Kidney (tissue), 13 donors: ENCODE measurements at regions not wholly inside any gene's neighbourhood (a gene's known extent, or its start where the extent isn't known, plus 50 kb on each side); places are given as distances from the start of the nearest gene placed in this dataset.

Source experiments
- DNase-seq, 5 donors: peaks; one replicate each; pipeline ENCODE4 v3.0.0-alpha.2; 2013 to 2020
- FAIRE-seq: peaks from 2 replicates; lab custom pipeline; 2012; peaks lifted over from hg19 to GRCh38; lab: Jason Lieb, UNC
- H3K27ac ChIP-seq, 2 donors: one replicate each; pipeline ENCODE4 v1.7.0; 2013; ENCODE audit warnings: low read depth in 2 of 2, low read length in 2 of 2, inconsistent platforms in 1 of 2
- H3K27me3 ChIP-seq: one replicate; pipeline ENCODE4 v1.7.1; 2013; ENCODE audit warnings: low read length, inconsistent platforms; ENCODE audit not compliant: control insufficient read depth, insufficient read depth
- H3K36me3 ChIP-seq, 3 donors: one replicate each; pipeline versions ENCODE4 v1.7.0 to v1.7.1; 2013; ENCODE audit warnings: low read length in 3 of 3, control low read depth in 1 of 3, inconsistent platforms in 1 of 3; ENCODE audit not compliant: insufficient read depth in 3 of 3, control insufficient read depth in 2 of 3
- H3K4me1 ChIP-seq, 3 donors: one replicate each; pipeline versions ENCODE4 v1.7.0 to v1.7.1; 2013; ENCODE audit warnings: low read length in 3 of 3, inconsistent platforms in 1 of 3, low read depth in 1 of 3; ENCODE audit not compliant: control insufficient read depth in 2 of 3, insufficient read depth in 2 of 3
- H3K4me3 ChIP-seq, 3 donors: one replicate each; pipeline versions ENCODE4 v1.7.0 to v1.8.1; 2013; ENCODE audit warnings: low read length in 3 of 3, control low read depth in 1 of 3, inconsistent platforms in 1 of 3
- H3K9ac ChIP-seq, 3 donors: one replicate each; pipeline versions ENCODE4 v1.7.0 to v1.7.1; 2013; ENCODE audit warnings: low read length in 3 of 3, control low read depth in 1 of 3, inconsistent platforms in 1 of 3
- H3K9me3 ChIP-seq, 3 donors: one replicate each; pipeline versions ENCODE4 v1.7.0 to v1.7.1; 2013; ENCODE audit warnings: low read length in 3 of 3, control low read depth in 1 of 3, inconsistent platforms in 1 of 3; ENCODE audit not compliant: control insufficient read depth in 2 of 3, insufficient read depth in 1 of 3
- intact Hi-C: fragments of 100-400 bp; cut with DNase I; formaldehyde crosslinking; loops from one replicate; pipeline ENCODE4 v1.11.1; 2022
- TF ChIP-seq, protein P1 (sequence below): IDR thresholded peaks from 3 replicates; pipeline ENCODE4 v1.5.1; 2012; ENCODE audit warnings: mild to moderate bottlenecking, moderate library complexity, borderline replicate concordance; ENCODE audit not compliant: insufficient read depth; ENCODE audit errors: extremely low read depth
- donor health status: control.
- donor health status: control.
- donor health status: control.
- donor health status: control.
- donor health status: control.
- donor health status: DM: yes; HTN: yes; CAD: no.
- donor health status: Normal renal cell carcinoma (clear cell type).

DNA sequence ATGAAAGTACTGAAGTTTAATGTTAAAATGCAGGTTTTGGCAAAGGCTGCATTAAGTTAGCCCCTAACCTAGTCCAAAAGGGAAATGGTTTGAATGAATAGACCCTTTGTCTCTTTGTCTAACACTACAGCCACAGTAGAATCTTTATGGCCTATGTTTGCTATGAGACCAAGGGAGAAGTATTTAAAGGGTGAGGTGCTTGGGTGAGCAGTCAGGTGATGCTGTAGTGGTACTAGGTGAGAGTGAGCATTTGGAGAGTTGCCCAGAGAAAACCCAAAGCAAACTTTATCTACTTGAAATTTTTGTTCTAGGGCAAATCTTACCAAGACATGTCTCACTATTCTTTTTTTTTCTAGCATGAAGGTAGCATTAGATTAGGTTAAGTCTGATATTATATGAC is 1961.4 kb upstream of the WWC1 start:
- DNase-seq (peak in 1 of 5 donors; percentile 28), FAIRE-seq (no peak)

DNA sequence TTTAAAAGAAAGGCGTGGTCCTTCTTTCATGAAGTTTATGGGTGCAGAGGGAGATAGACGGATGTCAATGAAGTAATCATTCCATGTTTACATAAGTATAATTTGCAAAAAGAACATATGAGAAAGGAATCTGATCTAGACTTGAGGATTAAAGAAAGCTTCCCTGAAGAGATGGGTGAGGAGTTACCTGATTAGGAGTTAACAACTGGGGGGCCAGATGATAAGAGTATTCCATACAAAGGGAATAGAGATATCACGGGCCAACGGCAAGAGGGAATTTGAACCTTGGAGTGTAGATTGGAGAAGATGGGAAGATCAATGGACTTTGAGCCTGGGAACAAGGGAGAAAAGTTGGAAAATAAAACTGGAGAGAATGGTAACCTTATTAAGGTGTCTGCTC is 1959.9 kb upstream of the WWC1 start:
- FAIRE-seq, result no peak
- intact Hi-C loops, result no loop called here
- H3K9ac ChIP-seq, result no peak overlapping the region

More for the DNA sequence above, 1961.4 kb upstream of the WWC1 start:
- no peak overlapping the region for H3K4me3 ChIP-seq
- no peaks in the 10 kb centered on the region for H3K27me3 ChIP-seq
- no peak overlapping the region for H3K27ac ChIP-seq
- H3K9ac ChIP-seq, result no peak overlapping the region
- H3K36me3 ChIP-seq, result no peaks in the 10 kb centered on the region
- H3K4me1 ChIP-seq, result no peaks in the 10 kb centered on the region
- no peaks in the 10 kb centered on the region for H3K9me3 ChIP-seq
- intact Hi-C loops, result no loop called here
- TF ChIP-seq, protein P1, sequence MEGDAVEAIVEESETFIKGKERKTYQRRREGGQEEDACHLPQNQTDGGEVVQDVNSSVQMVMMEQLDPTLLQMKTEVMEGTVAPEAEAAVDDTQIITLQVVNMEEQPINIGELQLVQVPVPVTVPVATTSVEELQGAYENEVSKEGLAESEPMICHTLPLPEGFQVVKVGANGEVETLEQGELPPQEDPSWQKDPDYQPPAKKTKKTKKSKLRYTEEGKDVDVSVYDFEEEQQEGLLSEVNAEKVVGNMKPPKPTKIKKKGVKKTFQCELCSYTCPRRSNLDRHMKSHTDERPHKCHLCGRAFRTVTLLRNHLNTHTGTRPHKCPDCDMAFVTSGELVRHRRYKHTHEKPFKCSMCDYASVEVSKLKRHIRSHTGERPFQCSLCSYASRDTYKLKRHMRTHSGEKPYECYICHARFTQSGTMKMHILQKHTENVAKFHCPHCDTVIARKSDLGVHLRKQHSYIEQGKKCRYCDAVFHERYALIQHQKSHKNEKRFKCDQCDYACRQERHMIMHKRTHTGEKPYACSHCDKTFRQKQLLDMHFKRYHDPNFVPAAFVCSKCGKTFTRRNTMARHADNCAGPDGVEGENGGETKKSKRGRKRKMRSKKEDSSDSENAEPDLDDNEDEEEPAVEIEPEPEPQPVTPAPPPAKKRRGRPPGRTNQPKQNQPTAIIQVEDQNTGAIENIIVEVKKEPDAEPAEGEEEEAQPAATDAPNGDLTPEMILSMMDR, result no peak

DNA sequence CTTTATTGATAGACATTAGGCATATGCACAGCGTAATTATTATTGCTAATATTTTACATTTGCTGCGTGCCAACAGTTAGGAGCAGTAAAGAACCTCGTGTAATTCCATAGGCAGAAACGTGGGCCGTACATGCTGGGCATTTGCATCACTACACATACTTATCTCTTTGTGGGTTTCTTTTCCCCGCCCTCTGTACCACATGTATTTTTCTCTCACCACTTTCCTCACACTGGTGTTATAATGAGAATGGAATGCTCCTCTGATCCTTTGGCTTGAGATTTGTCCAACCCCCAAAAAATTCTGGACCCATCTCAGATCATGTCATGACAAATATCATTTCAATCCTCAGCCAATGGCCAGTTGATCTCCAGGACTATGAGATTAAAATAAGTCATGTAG is 1952.6 kb upstream of the WWC1 start:
- Histone ChIP-seq H3K27ac (no peak overlapping the region), H3K36me3 (no peaks in the 10 kb centered on the region), H3K9ac (no peak overlapping the region), H3K4me1 (no peaks in the 10 kb centered on the region), H3K27me3 (no peaks in the 10 kb centered on the region), H3K9me3 (no peaks in the 10 kb centered on the region), H3K4me3 (no peak overlapping the region)
- FAIRE-seq, result no peak
- TF ChIP-seq, protein P1, result no peak
- DNase-seq, result no peak
- intact Hi-C loops, result no loop called here

More for the DNA sequence above, 1959.9 kb upstream of the WWC1 start:
- no peaks in the 10 kb centered on the region for H3K27me3 ChIP-seq
- TF ChIP-seq, protein P1, result no peak
- no peaks in the 10 kb centered on the region for H3K4me1 ChIP-seq
- no peaks in the 10 kb centered on the region for H3K9me3 ChIP-seq
- no peak overlapping the region for H3K27ac ChIP-seq
- DNase-seq, result no peak
- no peaks in the 10 kb centered on the region for H3K36me3 ChIP-seq
- no peak overlapping the region for H3K4me3 ChIP-seq

DNA sequence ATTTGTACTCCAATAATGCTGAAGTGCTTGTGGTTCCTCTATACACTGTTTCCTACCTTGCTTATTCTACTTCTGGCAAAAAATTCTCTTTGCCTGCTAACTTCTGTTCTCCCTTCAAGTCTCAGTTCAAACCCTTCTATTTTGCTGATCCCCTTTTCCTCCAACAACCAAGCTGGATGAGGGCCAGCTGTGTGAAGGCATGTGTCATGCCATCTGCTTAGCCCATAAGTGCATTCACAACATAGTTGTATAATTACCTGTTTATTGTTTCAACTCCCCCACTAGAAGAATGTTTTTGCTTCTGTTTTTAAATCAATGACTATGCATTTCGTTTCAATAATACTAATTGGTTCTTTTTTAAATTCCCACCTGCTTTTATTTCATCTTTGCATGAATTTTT is 1951.4 kb upstream of the WWC1 start:
- DNase-seq (no peak), FAIRE-seq (no peak)
- Histone ChIP-seq H3K36me3 (no peaks in the 10 kb centered on the region), H3K27ac (no peak overlapping the region), H3K27me3 (no peaks in the 10 kb centered on the region), H3K9ac (no peak overlapping the region), H3K9me3 (no peaks in the 10 kb centered on the region), H3K4me1 (no peaks in the 10 kb centered on the region), H3K4me3 (no peak overlapping the region)
- TF ChIP-seq, protein P1, result no peak
- intact Hi-C loops, result no loop called here
